ENCODE measurements at regions not wholly inside any gene's neighbourhood (a gene's known extent, or its start where the extent isn't known, plus 50 kb on each side); places are given as distances from the start of the nearest gene placed in this dataset.
A peak's percentile ranks its signal among the peaks of the same experiment; 100 is the strongest.

DNA sequence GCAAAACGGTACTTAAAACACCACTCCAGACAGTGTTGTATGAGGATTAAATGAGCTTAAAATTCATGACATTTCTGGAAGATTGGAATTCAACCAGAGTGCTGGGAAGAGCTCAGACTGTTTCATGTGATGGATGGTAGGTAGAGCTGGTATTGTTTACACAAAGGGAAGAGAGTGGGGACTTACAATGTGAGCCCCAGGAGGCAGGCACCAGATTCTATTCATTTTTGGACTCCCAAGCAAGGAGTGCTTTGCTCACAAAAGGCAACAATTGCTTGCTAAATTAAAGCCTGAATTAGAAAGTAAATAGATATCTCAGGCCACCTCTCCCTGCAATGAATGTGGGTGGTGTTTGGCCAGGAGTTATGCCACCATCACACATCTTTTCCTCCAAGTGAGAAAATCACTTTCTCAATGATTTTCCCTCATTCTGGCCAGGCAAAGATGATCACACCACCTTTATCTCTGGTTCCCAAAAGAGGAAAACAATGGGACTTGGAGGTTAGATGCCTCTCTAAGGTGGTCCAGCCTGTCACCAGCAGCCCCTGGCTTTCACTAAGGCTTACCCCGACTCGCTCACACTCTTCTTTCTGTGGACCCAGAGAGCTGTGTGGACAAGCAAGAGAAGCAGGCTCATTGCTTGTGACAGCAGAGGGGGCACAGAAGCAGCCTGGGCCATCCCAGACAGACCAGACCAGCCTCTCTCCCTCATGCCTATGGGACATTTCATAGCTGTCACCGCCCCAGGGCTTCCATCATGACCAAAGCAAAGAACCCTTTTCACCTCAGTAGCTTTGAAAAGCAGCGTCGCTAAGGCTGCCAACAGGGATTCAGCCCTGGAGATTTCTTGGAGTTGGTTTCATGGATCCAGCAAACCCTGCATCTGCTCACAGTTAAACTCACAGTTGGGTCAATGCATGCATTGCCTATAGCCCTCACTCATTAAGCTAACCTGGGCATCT, 63.5 kb upstream of the DRD2 start:
- no peak overlapping the region for H3K27ac Mint-ChIP-seq
- DNase-seq (ENCODE audit: low spot score) = no peak
- H3K4me1 Mint-ChIP-seq (ENCODE audit: low read depth) = no peaks in the 10 kb centered on the region
- H3K4me3 Mint-ChIP-seq = no peak overlapping the region
- no peaks in the 10 kb centered on the region for H3K36me3 Mint-ChIP-seq (ENCODE audit: low read depth)
- H3K27me3 Mint-ChIP-seq (ENCODE audit: low read depth) = peaks cover 21% of the 10 kb centered on the region
- H3K9me3 Mint-ChIP-seq = no peaks in the 10 kb centered on the region

DNA sequence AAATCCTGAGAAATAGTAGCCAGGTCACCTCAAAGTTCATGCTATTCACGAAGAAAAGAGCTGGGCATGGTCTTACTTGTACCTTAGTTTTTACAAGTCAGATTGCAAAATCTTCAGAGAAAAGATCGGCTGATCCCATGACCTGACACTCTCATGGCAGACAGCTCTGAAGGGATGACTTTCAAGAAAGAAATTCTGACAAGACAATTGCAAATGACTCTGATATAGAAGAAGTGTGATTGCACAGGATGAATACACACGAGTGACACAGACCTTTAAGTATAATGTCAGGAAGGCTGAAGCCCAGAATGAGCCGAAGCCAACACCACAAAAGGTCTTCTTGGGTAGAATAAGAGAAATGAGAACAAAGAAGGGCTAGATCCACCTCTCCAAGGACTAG, 59.4 kb upstream of the DRD2 start:
- Mint-ChIP-seq H3K27me3 (ENCODE audit: low read depth) (peaks cover 42% of the 10 kb centered on the region), H3K4me1 (ENCODE audit: low read depth) (no peaks in the 10 kb centered on the region)

DNA sequence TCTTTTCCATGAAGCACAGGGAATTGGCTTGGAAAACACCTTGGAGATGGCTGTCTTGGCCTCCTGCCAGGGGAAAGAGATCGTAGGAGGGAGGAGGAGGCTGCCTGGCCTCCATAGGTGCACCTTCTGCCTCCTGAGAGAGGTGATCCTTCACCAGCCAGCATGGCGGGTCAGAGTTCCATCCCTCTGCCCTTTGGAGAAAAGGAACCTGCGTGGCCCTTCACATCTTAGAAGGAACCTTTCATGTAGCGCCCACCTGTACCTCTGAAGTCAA, 58.2 kb upstream of the DRD2 start:
- no peaks in the 10 kb centered on the region for H3K36me3 Mint-ChIP-seq (ENCODE audit: low read depth)
- no peak overlapping the region for H3K27ac Mint-ChIP-seq
- no peaks in the 10 kb centered on the region for H3K9me3 Mint-ChIP-seq
- no peak overlapping the region for H3K4me3 Mint-ChIP-seq
- no peak for DNase-seq (ENCODE audit: low spot score)
- H3K4me1 Mint-ChIP-seq (ENCODE audit: low read depth) = no peaks in the 10 kb centered on the region
- peaks cover 43% of the 10 kb centered on the region for H3K27me3 Mint-ChIP-seq (ENCODE audit: low read depth)

More for the DNA sequence above, 59.4 kb upstream of the DRD2 start:
- DNase-seq (ENCODE audit: low spot score) = no peak
- Mint-ChIP-seq H3K9me3 (no peaks in the 10 kb centered on the region), H3K27ac (no peak overlapping the region), H3K36me3 (ENCODE audit: low read depth) (no peaks in the 10 kb centered on the region), H3K4me3 (no peak overlapping the region)

DNA sequence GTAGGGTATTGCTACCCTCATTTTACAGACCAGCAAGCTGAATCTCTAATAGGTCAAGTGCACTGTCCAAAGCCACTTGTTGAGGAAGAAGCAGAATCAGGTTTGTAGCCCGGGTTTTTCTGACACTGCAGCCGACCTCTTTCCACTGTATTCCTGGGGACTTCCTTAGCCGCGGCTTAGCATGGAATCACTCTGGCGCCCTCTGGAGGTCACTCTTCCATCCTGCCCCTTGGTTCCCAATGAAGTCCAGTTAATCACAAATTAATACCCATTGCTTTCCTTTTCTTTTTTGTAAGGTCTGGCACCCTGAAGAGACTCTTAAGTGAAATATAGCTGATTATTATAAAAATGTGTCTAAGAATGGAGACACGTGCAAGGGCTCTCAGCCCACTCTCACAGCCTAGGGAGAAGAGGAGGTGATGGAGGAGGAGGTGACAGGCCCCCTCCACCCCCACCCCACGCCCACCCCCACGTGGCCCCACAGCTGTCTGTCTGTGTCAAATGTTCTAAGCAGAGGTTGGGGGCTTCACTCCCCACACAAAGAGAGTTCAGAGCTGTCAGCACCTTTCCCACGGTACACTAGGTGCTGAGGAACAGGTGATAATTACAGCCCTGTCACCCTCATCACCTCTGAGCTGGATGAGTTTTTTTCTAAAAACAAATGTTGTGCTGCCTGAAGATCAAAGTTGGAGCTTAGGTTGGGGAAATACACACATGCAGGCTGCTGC, 57.7 kb upstream of the DRD2 start:
- DNase-seq (ENCODE audit: low spot score) = peak; percentile 36
- H3K27me3 Mint-ChIP-seq (ENCODE audit: low read depth) = peaks cover 40% of the 10 kb centered on the region

DNA sequence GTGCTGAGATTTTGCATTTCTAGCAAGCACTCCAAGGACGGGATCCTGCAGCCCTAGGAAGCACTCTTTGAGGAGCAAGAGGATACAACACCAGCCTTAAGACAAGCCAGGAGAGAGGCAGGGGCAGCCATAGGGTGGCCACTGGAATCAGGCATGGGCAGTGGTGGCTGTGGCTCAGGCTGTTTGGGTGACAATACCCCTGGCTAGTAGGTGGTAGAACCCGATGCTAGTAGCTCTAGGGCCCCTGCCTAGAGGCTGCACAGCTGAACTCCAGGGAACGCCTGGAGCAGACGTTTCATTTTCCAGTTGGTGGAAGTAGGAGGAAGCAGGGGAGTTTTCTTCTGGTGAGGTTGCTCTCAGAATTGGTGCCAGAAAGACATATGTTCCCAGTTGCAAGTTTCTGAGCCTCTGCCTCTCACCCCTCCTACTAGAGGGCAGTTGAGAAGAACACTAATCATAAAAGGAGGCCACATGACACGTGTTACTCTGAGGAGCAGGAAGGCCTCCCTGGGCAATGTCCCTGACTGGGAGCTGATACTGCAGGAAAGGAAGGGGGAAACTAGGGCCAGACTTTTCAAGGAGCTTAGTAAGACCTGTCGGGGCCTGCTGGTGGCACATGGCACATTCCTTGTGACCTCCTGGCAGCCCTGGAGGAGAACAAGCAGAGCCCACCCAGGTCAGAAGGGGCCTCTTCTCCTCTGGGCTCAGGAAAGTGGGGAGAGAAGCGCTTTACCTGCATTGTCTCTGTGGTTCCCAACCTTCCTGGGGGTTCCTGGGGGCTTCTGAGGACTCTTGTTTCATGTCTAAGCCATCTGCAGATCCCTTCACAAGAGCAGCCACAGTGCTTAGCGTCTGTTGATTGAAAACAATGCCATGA, 56.6 kb upstream of the DRD2 start:
- no peak overlapping the region for H3K4me3 Mint-ChIP-seq
- H3K9me3 Mint-ChIP-seq = no peaks in the 10 kb centered on the region
- DNase-seq (ENCODE audit: low spot score) = no peak
- H3K27me3 Mint-ChIP-seq (ENCODE audit: low read depth) = peaks cover 44% of the 10 kb centered on the region
- no peaks in the 10 kb centered on the region for H3K4me1 Mint-ChIP-seq (ENCODE audit: low read depth)
- H3K27ac Mint-ChIP-seq = no peak overlapping the region
- H3K36me3 Mint-ChIP-seq (ENCODE audit: low read depth) = no peaks in the 10 kb centered on the region

More for the DNA sequence above, 57.7 kb upstream of the DRD2 start:
- Mint-ChIP-seq H3K4me1 (ENCODE audit: low read depth) (no peaks in the 10 kb centered on the region), H3K4me3 (no peak overlapping the region), H3K27ac (no peak overlapping the region), H3K9me3 (no peaks in the 10 kb centered on the region), H3K36me3 (ENCODE audit: low read depth) (no peaks in the 10 kb centered on the region)

DNA sequence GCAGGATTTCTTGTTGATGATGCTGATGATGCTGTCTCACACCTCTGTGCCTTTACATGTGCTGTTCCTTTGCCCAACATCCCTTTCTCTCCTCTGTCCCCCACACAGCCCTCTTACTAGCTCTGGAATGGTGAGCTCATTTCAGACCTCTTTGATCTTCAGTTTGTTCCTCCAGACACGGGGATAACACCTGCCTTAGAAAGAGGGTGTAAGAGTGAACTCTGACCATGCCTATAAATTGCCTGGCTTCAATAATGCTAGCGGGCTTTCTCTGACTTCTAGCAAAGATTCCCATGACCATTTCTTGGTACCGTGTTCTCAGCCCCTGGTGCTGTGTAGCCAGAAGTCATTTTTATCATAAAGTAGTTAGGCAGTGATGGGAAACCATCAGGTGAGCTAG, 55.9 kb upstream of the DRD2 start:
- Mint-ChIP-seq H3K36me3 (ENCODE audit: low read depth) (no peaks in the 10 kb centered on the region), H3K27ac (no peak overlapping the region), H3K9me3 (no peaks in the 10 kb centered on the region), H3K4me3 (no peak overlapping the region), H3K27me3 (ENCODE audit: low read depth) (peaks cover 49% of the 10 kb centered on the region), H3K4me1 (ENCODE audit: low read depth) (no peaks in the 10 kb centered on the region)
- DNase-seq (ENCODE audit: low spot score) = no peak

DNA sequence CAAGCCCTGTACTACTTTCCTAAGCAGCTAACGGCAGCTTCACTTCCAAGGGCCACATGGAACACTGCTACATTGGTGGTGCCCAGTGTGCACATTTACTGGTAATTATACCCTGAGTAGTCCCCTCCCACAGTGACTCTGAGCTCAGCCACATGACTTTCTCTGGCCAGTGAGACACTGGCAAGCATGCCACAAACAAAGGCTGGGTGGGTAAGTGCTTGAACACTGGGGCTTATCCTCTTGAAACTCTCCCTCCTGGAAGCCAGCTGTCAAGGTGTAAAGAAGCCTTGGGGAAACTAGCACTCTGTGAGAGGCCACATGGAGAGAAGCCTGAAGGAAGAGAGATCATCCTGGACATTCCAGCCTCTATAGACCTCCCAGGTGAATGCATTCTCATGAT, 54.4 kb upstream of the DRD2 start:
- Mint-ChIP-seq H3K4me1 (ENCODE audit: low read depth) (no peaks in the 10 kb centered on the region), H3K9me3 (no peaks in the 10 kb centered on the region), H3K27me3 (ENCODE audit: low read depth) (peaks cover 53% of the 10 kb centered on the region), H3K36me3 (ENCODE audit: low read depth) (no peaks in the 10 kb centered on the region), H3K4me3 (no peak overlapping the region), H3K27ac (no peak overlapping the region)
- DNase-seq (ENCODE audit: low spot score) = no peak

DNA sequence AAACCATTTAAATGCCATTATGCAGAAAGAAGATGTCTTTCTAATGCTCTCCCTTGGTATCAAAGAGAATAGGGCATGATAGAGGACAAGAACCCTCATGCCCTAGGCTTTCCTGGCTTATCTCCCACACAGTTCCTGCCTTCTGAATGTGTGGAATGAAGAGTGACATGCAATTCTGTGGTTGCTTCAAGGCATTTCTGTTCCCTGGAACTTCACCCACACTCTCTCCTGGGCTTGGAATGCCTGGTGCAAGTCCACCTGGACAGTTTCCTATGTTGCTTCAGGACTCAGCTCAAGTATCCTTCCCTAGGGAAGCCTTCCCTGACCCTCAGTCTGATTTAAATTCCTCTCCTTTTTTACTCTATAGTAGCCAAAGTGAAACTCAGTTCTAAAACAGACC, 53.8 kb upstream of the DRD2 start:
- H3K4me1 Mint-ChIP-seq (ENCODE audit: low read depth) = no peaks in the 10 kb centered on the region

DNA sequence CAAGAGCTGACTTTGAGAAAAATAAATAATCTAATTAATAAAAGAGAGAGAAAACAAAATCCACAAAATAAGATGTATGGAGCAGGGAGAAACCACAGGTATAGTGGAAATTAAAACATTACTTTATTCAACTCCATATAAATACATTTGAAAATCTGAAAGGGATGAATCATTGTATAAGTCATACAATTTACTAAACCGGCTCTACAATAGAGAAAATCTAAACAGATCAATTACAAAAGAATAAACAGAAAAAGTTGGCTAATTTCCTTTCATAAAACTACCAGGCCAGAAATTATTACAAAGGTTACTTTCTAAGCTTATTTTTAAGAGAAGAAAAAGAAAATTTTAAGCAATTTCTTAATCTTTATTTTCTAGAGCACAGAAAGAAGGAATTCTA, 51.3 kb upstream of the DRD2 start:
- H3K27me3 Mint-ChIP-seq (ENCODE audit: low read depth) = peaks cover 39% of the 10 kb centered on the region
- no peak for DNase-seq (ENCODE audit: low spot score)
- H3K9me3 Mint-ChIP-seq = no peaks in the 10 kb centered on the region
- no peaks in the 10 kb centered on the region for H3K36me3 Mint-ChIP-seq (ENCODE audit: low read depth)
- H3K27ac Mint-ChIP-seq = no peak overlapping the region
- no peak overlapping the region for H3K4me3 Mint-ChIP-seq
- H3K4me1 Mint-ChIP-seq (ENCODE audit: low read depth) = no peaks in the 10 kb centered on the region

More for the DNA sequence above, 53.8 kb upstream of the DRD2 start:
- Mint-ChIP-seq H3K36me3 (ENCODE audit: low read depth) (no peaks in the 10 kb centered on the region), H3K9me3 (no peaks in the 10 kb centered on the region), H3K27me3 (ENCODE audit: low read depth) (peaks cover 48% of the 10 kb centered on the region), H3K4me3 (no peak overlapping the region), H3K27ac (no peak overlapping the region)
- DNase-seq (ENCODE audit: low spot score) = no peak
